Gastrocnemius medialis (tissue), 4 donors: ENCODE measurements at regions not wholly inside any gene's neighbourhood (a gene's known extent, or its start where the extent isn't known, plus 50 kb on each side); places are given as distances from the start of the nearest gene placed in this dataset.

Experiments
- ATAC-seq, 2 donors: fragments of 150-250 bp; one replicate each; pipeline ENCODE4 v1.9.1; 2016
- DNase-seq, 2 donors: peaks; one replicate each; pipeline ENCODE4 v3.0.0-alpha.2; 2019
- H3K27ac ChIP-seq, 4 donors: fragments of 200-600 bp; sonication (generic); 1 replicate in 1 of 4; 2 replicates in 3 of 4; pipeline ENCODE4 v1.5.1; 2016 to 2018; ENCODE audit warnings: mild to moderate bottlenecking in 2 of 4, moderate library complexity in 1 of 4
- H3K27me3 ChIP-seq, 3 donors: fragments of 200-600 bp; sonication (generic) in 2 of 3; 1 replicate in 1 of 3; 2 replicates in 2 of 3; pipeline versions ENCODE4 v1.5.1 to v1.6.0; 2016 to 2019; ENCODE audit warnings: mild to moderate bottlenecking in 1 of 3, moderate library complexity in 1 of 3
- H3K36me3 ChIP-seq, 2 donors: fragments of 200-600 bp; sonication (generic) in 1 of 2; one replicate each; pipeline ENCODE4 v1.5.1; 2017 to 2018
- H3K4me1 ChIP-seq, 2 donors: fragments of 200-600 bp; sonication (generic) in 1 of 2; one replicate each; pipeline ENCODE4 v1.5.1; 2016 to 2017; ENCODE audit warnings: mild to moderate bottlenecking in 2 of 2
- H3K4me3 ChIP-seq, 4 donors: fragments of 200-600 bp; sonication (generic) in 3 of 4; 1 replicate in 1 of 4; 2 replicates in 3 of 4; pipeline ENCODE4 v1.5.1; 2016 to 2019; ENCODE audit warnings: mild to moderate bottlenecking in 2 of 4
- H3K9me3 ChIP-seq, 3 donors: fragments of 200-600 bp; sonication (generic) in 2 of 3; 1 replicate in 1 of 3; 2 replicates in 2 of 3; pipeline ENCODE4 v1.5.1; 2016 to 2019
- CTCF ChIP-seq, 5 experiments: fragments of 450-650 bp in 3 of 5; fragments of 200-600 bp in 2 of 5; sonication (generic) in 2 of 5; IDR thresholded peaks in 4 of 5; conservative IDR thresholded peaks in 1 of 5; 1 replicate in 4 of 5; 2 replicates in 1 of 5; pipeline ENCODE4 v1.5.1; 2016 to 2019; ENCODE audit warnings: antibody characterized with exemption in 5 of 5, mild to moderate bottlenecking in 3 of 5, moderate library complexity in 3 of 5
- POLR2A ChIP-seq, 2 donors: fragments of 450-650 bp; IDR thresholded peaks; one replicate each; pipeline ENCODE4 v1.6.1; 2017; ENCODE audit warnings: antibody characterized with exemption in 2 of 2, mild to moderate bottlenecking in 2 of 2, moderate library complexity in 2 of 2
- in situ Hi-C, 4 donors: fragments of 200-750 bp; cut with MboI; loops; one replicate each; pipeline versions ENCODE4 v1.15.0 to v1.8.0; 2017; ENCODE audit warnings: low sequenced_read_pairs in 4 of 4
- intact Hi-C: fragments of 100-400 bp; cut with DNase I; formaldehyde crosslinking; loops from one replicate; pipeline ENCODE4 v1.15.1; 2023; ENCODE audit warnings: low total_unique reads

GRCh38 chr6:91358986-91359385 is 772.1 kb upstream of the MAP3K7 start:
- in situ Hi-C loops (no loop called here), intact Hi-C loops (no loop called here)
- Histone ChIP-seq H3K27ac (no peak overlapping the region), H3K9me3 (no peaks in the 10 kb centered on the region), H3K4me3 (no peak overlapping the region), H3K27me3 (no peaks in the 10 kb centered on the region), H3K4me1 (no peaks in the 10 kb centered on the region), H3K36me3 (no peaks in the 10 kb centered on the region)
- ATAC-seq, result no peak
- DNase-seq, result no peak
- TF ChIP-seq CTCF (IDR thresholded peaks at IDR 0.05 in 4 of 5, conservative IDR thresholded peaks at IDR 0.05 in 1 of 5) (no peak), POLR2A (IDR thresholded peaks at IDR 0.05) (no peak)

- H3K4me1 ChIP-seq, result no peaks in the 10 kb centered on the region
- in situ Hi-C loops (no loop called here), intact Hi-C loops (no loop called here)
- H3K36me3 ChIP-seq, result no peaks in the 10 kb centered on the region
- H3K9me3 ChIP-seq, result no peaks in the 10 kb centered on the region
- H3K4me3 ChIP-seq, result no peak overlapping the region
- ATAC-seq (no peak), DNase-seq (no peak)
- H3K27me3 ChIP-seq, result no peaks in the 10 kb centered on the region
- H3K27ac ChIP-seq, result no peak overlapping the region
- TF ChIP-seq POLR2A (IDR thresholded peaks at IDR 0.05), result no peak
- no peak for TF ChIP-seq CTCF (IDR thresholded peaks at IDR 0.05 in 4 of 5, conservative IDR thresholded peaks at IDR 0.05 in 1 of 5)
Measured at GRCh38 chr6:91352878-91353277, 766.0 kb upstream of the MAP3K7 start.

DNA sequence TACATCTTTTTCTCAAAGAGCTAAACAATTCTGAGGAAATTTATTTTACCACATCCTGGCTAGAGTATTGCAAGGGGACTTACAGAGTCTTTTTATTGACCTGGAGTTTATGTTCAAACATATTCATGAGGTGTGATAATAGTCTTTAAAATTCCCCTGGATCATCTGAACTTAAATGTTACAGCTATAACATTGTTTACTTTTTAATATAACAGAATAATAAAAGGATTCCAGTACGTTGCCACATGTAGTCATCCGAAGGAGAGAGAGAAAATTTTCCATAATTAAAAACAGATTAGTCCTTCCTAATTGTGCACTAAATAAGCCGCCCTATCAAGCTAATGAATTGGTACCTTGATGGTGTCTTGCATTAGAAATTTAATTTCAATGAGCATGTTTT is 765.4 kb upstream of the MAP3K7 start:
- intact Hi-C loops, result no loop called here
- no peak overlapping the region for H3K4me3 ChIP-seq
- in situ Hi-C loops, result no loop called here
- no peaks in the 10 kb centered on the region for H3K9me3 ChIP-seq
- no peaks in the 10 kb centered on the region for H3K4me1 ChIP-seq
- H3K36me3 ChIP-seq, result no peaks in the 10 kb centered on the region
- no peak overlapping the region for H3K27ac ChIP-seq
- DNase-seq (no peak), ATAC-seq (no peak)
- TF ChIP-seq CTCF (IDR thresholded peaks at IDR 0.05 in 4 of 5, conservative IDR thresholded peaks at IDR 0.05 in 1 of 5) (no peak), POLR2A (IDR thresholded peaks at IDR 0.05) (no peak)
- H3K27me3 ChIP-seq, result no peaks in the 10 kb centered on the region

- no peak overlapping the region for H3K4me3 ChIP-seq
- intact Hi-C loops, result no loop called here
- no peaks in the 10 kb centered on the region for H3K9me3 ChIP-seq
- no peaks in the 10 kb centered on the region for H3K27me3 ChIP-seq
- H3K4me1 ChIP-seq, result no peaks in the 10 kb centered on the region
- ATAC-seq, result no peak
- in situ Hi-C loops, result no loop called here
- DNase-seq, result no peak
- no peak overlapping the region for H3K27ac ChIP-seq
- H3K36me3 ChIP-seq, result no peaks in the 10 kb centered on the region
- TF ChIP-seq POLR2A (IDR thresholded peaks at IDR 0.05) (no peak), CTCF (IDR thresholded peaks at IDR 0.05 in 4 of 5, conservative IDR thresholded peaks at IDR 0.05 in 1 of 5) (no peak)
Measured at GRCh38 chr6:91350146-91350908, 763.5 kb upstream of the MAP3K7 start.

DNA sequence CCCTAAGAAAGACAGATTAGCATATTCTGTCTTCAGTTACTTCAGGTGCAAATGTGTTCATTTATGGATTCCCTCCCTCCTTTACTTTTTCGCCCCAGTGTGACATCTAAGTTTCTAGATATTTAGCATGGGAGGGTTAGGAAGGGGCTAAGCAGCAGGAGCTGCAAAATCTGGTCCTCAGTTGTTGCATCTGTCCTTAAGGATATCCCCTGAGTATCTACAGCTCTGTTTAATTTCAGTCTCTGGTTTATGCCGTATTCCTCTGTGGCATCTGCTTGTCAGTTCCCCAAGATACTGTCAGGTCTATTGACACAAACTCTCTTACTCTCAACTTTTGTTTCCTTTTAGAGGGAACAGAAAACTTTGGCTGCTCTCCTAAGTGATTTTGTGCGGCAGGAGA is 754.6 kb upstream of the MAP3K7 start:
- in situ Hi-C loops, result no loop called here
- H3K27ac ChIP-seq, result no peak overlapping the region
- H3K4me3 ChIP-seq, result no peak overlapping the region
- TF ChIP-seq CTCF (IDR thresholded peaks at IDR 0.05 in 4 of 5, conservative IDR thresholded peaks at IDR 0.05 in 1 of 5) (no peak), POLR2A (IDR thresholded peaks at IDR 0.05) (no peak)
- no peak for ATAC-seq
- no peaks in the 10 kb centered on the region for H3K27me3 ChIP-seq
- DNase-seq, result no peak
- H3K4me1 ChIP-seq, result no peaks in the 10 kb centered on the region
- H3K36me3 ChIP-seq, result no peaks in the 10 kb centered on the region
- H3K9me3 ChIP-seq, result no peaks in the 10 kb centered on the region
- intact Hi-C loops, result no loop called here
